ENCODE measurements at regions not wholly inside any gene's neighbourhood (a gene's known extent, or its start where the extent isn't known, plus 50 kb on each side); places are given as distances from the start of the nearest gene placed in this dataset.
"Not testable (repeated sequence)": the region's sequence is repeated elsewhere in the genome, so short reads cannot be mapped to it uniquely, and the experiment has no call there.

DNA sequence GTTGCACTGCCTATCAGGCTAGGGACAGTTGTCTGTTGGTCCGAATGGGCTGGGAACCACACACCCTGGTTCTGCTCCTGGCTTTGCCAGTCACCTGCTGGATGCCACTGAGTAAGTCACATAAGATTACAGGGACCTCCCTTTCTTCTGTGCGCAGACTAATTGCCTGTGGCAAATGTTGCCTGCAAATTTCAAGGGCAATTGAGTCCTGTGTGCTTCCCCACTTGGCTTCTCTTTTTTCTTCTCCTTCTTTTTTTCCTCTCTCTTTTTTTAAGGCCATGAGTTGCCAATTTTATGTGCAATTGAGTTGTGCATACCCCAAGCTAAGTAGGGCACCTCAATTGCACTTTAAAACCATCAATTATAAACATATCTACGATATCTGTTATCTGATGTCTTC lies 963.4 kb downstream of the MCTP2 start:
- no peak overlapping the region for H3K27ac Mint-ChIP-seq (ENCODE audit: low read depth, unreplicated experiment)

DNA sequence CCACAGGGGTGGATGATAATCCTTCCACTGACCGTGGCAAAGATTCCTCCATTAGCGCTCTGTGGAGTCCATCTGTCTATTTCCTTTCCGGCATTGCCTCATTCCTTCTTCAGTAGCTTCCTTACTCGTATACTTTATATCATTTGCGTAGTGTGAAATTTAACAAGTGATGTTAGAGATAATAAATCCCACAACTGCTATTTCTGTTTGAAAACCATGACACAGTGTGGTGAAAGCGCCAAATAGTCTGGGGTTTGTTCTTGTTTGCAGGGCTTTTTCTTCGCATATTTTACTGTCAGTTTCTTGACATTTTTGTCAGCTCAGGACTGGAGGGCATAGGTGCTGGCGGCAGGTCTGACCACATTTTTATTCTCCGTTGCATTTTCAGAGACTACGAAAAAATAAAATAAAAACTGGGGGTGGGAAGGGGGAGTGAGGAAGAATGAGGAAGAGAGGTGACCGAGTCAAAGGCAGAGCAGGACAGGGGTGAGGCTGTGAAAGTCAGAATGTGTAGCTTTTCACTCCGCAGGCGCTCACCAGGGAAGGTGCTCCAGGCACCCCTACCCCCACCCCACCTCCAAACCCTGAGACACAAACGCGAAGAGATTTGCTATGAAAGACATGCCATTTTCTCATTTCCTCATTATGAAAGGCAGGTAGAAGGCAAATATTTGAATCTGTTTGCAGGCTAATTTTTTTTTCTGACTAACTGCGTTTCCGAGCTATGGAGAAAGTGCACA lies 965.0 kb downstream of the MCTP2 start:
- peaks cover 13% of the 10 kb centered on the region for H3K4me1 Mint-ChIP-seq (ENCODE audit: insufficient read depth, unreplicated experiment)
- peak overlapping the region; percentile 84 for H3K27ac Mint-ChIP-seq (ENCODE audit: low read depth, unreplicated experiment)
- TF ChIP-seq, protein P1, sequence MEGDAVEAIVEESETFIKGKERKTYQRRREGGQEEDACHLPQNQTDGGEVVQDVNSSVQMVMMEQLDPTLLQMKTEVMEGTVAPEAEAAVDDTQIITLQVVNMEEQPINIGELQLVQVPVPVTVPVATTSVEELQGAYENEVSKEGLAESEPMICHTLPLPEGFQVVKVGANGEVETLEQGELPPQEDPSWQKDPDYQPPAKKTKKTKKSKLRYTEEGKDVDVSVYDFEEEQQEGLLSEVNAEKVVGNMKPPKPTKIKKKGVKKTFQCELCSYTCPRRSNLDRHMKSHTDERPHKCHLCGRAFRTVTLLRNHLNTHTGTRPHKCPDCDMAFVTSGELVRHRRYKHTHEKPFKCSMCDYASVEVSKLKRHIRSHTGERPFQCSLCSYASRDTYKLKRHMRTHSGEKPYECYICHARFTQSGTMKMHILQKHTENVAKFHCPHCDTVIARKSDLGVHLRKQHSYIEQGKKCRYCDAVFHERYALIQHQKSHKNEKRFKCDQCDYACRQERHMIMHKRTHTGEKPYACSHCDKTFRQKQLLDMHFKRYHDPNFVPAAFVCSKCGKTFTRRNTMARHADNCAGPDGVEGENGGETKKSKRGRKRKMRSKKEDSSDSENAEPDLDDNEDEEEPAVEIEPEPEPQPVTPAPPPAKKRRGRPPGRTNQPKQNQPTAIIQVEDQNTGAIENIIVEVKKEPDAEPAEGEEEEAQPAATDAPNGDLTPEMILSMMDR (IDR thresholded peaks at IDR 0.05; ENCODE audit: unreplicated experiment): no peak
- peaks cover 18% of the 10 kb centered on the region for H3K9me3 Mint-ChIP-seq (ENCODE audit: unreplicated experiment)
- DNase-seq (ENCODE audit: unreplicated experiment): peak; percentile 17
- BruUV-seq (replicated peaks): no TSS peak
- no peaks in the 10 kb centered on the region for H3K27me3 Mint-ChIP-seq (ENCODE audit: insufficient read depth, unreplicated experiment)
- ChIA-PET CTCF (interaction anchor here (1.1 kb wide), 1 partner anchor 32 kb away, joined by 4 read pairs; no protein-coding TSS in a partner anchor), POLR2A (no interaction called here)
- intact Hi-C loops (cut with micrococcal nuclease): loop anchor here (5.0 kb wide), 1 partner anchor 169 kb away; no protein-coding TSS in a partner anchor
- peaks cover 8% of the 10 kb centered on the region for H3K36me3 Mint-ChIP-seq (ENCODE audit: insufficient read depth, unreplicated experiment)
- H3K4me3 Mint-ChIP-seq (ENCODE audit: unreplicated experiment): peak overlapping the region; percentile 74

More for the DNA sequence above, 963.4 kb downstream of the MCTP2 start:
- POLR2A ChIA-PET: no interaction called here
- CTCF ChIA-PET: no interaction called here
- TF ChIP-seq, protein P1 (IDR thresholded peaks at IDR 0.05; ENCODE audit: unreplicated experiment): no peak
- no peaks in the 10 kb centered on the region for H3K27me3 Mint-ChIP-seq (ENCODE audit: insufficient read depth, unreplicated experiment)
- peaks cover 8% of the 10 kb centered on the region for H3K9me3 Mint-ChIP-seq (ENCODE audit: unreplicated experiment)
- no peaks in the 10 kb centered on the region for H3K36me3 Mint-ChIP-seq (ENCODE audit: insufficient read depth, unreplicated experiment)
- no peak overlapping the region for H3K4me3 Mint-ChIP-seq (ENCODE audit: unreplicated experiment)
- DNase-seq (ENCODE audit: unreplicated experiment): no peak
- no TSS peak for BruUV-seq (replicated peaks)
- intact Hi-C loops (cut with micrococcal nuclease): loop anchor here (5.0 kb wide), 1 partner anchor 167 kb away; no protein-coding TSS in a partner anchor
- H3K4me1 Mint-ChIP-seq (ENCODE audit: insufficient read depth, unreplicated experiment): peaks cover 13% of the 10 kb centered on the region

DNA sequence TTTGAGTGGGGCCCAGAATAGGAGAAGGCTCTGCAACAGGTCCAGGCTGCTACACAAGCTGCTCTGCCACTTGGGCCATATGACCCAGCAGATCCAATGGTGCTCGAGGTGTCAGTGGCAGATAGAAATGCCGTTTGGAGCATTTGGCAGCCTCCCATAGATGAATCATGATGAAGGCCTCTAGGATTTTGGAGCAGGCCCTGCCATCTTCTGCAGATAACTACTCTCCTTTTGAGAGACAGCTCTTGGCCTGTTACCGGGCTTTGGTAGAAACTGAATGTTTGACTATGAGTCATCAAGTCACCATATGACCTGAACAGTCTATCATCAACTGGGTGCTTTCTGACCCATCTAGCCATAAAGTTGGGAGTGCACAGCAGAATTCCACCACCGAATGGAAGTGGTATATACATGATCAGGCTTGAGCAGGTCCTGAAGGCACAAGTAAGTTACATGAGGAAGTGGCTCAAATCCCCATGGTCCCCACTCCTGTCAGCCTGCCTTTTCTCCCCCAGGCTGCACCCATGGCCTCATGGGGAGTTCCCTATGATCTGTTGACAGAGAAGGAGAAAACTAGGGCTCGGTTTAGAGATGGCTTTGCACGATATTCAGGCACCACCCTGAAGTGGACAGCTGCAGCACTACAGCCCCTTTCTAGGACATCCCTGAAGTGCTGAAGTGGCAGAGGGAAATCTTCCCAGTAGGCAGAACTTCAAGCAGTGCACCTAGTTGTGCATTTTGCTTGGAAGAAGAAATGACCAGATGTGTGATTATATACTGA lies 971.4 kb downstream of the MCTP2 start:
- no peak overlapping the region for H3K27ac Mint-ChIP-seq (ENCODE audit: low read depth, unreplicated experiment)
- H3K27me3 Mint-ChIP-seq (ENCODE audit: insufficient read depth, unreplicated experiment): no peaks in the 10 kb centered on the region
- H3K36me3 Mint-ChIP-seq (ENCODE audit: insufficient read depth, unreplicated experiment): peaks cover 8% of the 10 kb centered on the region
- TF ChIP-seq, protein P1 (IDR thresholded peaks at IDR 0.05; ENCODE audit: unreplicated experiment): no peak
- no peak overlapping the region for H3K4me3 Mint-ChIP-seq (ENCODE audit: unreplicated experiment)
- CTCF ChIA-PET: no interaction called here
- peak; percentile 13 for DNase-seq (ENCODE audit: unreplicated experiment)
- intact Hi-C loops (cut with micrococcal nuclease): no loop called here
- POLR2A ChIA-PET: interaction anchor here (0.7 kb wide), 1 partner anchor 9 kb away, joined by 3 read pairs; no protein-coding TSS in a partner anchor
- no TSS peak for BruUV-seq (replicated peaks)
- no peaks in the 10 kb centered on the region for H3K4me1 Mint-ChIP-seq (ENCODE audit: insufficient read depth, unreplicated experiment)
- H3K9me3 Mint-ChIP-seq (ENCODE audit: unreplicated experiment): peaks cover 27% of the 10 kb centered on the region

DNA sequence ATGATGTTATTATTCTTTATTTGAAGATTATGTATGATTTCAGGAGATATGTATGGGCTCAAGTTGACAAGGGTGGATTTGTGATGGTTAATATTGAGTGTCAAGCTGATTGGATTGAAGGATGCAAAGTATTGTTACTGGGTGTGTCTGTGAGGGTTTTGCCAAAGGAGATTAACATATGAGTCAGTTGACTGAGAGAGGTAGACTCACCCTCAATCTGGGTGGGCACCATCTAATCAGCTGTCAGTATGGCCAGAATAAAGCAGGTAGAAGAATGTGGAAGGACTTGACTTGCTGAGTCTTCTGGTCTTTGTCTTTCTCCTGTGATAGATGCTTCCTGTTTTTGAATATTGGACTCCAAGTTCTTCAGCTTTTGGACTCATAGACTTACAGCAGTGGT lies 973.7 kb downstream of the MCTP2 start:
- H3K36me3 Mint-ChIP-seq (ENCODE audit: insufficient read depth, unreplicated experiment): peaks cover 8% of the 10 kb centered on the region
- no peaks in the 10 kb centered on the region for H3K27me3 Mint-ChIP-seq (ENCODE audit: insufficient read depth, unreplicated experiment)
- H3K9me3 Mint-ChIP-seq (ENCODE audit: unreplicated experiment): peaks cover 16% of the 10 kb centered on the region
- H3K4me3 Mint-ChIP-seq (ENCODE audit: unreplicated experiment): no peak overlapping the region
- no TSS peak for BruUV-seq (replicated peaks)
- ChIA-PET POLR2A (interaction anchor here (0.7 kb wide), 1 partner anchor 899 kb away, joined by 5 read pairs; no protein-coding TSS in a partner anchor), CTCF (no interaction called here)
- intact Hi-C loops (cut with micrococcal nuclease): no loop called here
- DNase-seq (ENCODE audit: unreplicated experiment): no peak
- TF ChIP-seq, protein P1 (IDR thresholded peaks at IDR 0.05; ENCODE audit: unreplicated experiment): no peak
- no peaks in the 10 kb centered on the region for H3K4me1 Mint-ChIP-seq (ENCODE audit: insufficient read depth, unreplicated experiment)
- no peak overlapping the region for H3K27ac Mint-ChIP-seq (ENCODE audit: low read depth, unreplicated experiment)

DNA sequence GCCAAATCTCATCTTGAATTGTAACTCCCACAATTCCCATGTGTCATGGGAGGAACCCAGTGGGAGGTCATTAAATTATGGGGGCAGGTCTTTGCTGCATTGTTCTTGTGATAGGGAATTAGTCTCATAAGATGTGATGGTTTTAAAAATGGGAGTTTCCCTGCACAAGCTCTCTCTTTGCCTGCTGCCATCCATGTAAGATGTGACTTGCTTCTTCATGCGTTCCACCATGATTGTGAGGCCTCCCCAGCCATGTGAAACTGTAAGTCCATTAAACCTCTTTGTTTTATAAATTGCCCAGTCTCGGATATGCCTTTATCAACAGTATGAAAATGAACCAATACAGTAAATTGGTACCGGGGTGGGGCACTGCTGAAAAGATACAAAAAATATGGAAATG lies 974.5 kb downstream of the MCTP2 start:
- POLR2A ChIA-PET; intact Hi-C loops (cut with micrococcal nuclease); DNase-seq (ENCODE audit: unreplicated experiment); CTCF ChIA-PET; BruUV-seq (replicated peaks); H3K9me3 Mint-ChIP-seq (ENCODE audit: unreplicated experiment); H3K27me3 Mint-ChIP-seq (ENCODE audit: insufficient read depth, unreplicated experiment); H3K4me3 Mint-ChIP-seq (ENCODE audit: unreplicated experiment); H3K27ac Mint-ChIP-seq (ENCODE audit: low read depth, unreplicated experiment); H3K4me1 Mint-ChIP-seq (ENCODE audit: insufficient read depth, unreplicated experiment); H3K36me3 Mint-ChIP-seq (ENCODE audit: insufficient read depth, unreplicated experiment): not testable (repeated sequence)

Data from MCF 10A (cell line).